Brain microvascular endothelial cell (primary cell): ENCODE measurements at regions not wholly inside any gene's neighbourhood (a gene's known extent, or its start where the extent isn't known, plus 50 kb on each side); places are given as distances from the start of the nearest gene placed in this dataset.

Experiments
- DNase-seq: peaks from one replicate; pipeline ENCODE4 v3.0.0-alpha.2; 2020
- H3K27ac ChIP-seq: fragments of 250-450 bp; sonication (Bioruptor Pico); 2 replicates; pipeline ENCODE4 v1.5.1; 2020; ENCODE audit warnings: mild to moderate bottlenecking, moderate library complexity
- H3K27me3 ChIP-seq: fragments of 250-450 bp; sonication (Bioruptor Pico); replicated peaks from 2 replicates; pipeline ENCODE4 v1.5.1; 2020; ENCODE audit warnings: mild to moderate bottlenecking
- H3K36me3 ChIP-seq: fragments of 250-450 bp; sonication (Bioruptor Pico); replicated peaks from 2 replicates; pipeline ENCODE4 v1.5.1; 2020; ENCODE audit warnings: mild to moderate bottlenecking
- H3K4me3 ChIP-seq: 2 replicates; pipeline ENCODE4 v1.5.1; 2011; ENCODE audit warnings: low read depth, mild to moderate bottlenecking, control low read depth, low read length, moderate library complexity
- in situ Hi-C: cut with HindIII; loops from 2 replicates; pipeline ENCODE4 v1.10.0; 2017; ENCODE audit warnings: low sequenced_read_pairs, low pct_ligation_motif_present
- TF ChIP-seq, protein P1 (sequence below): IDR thresholded peaks from 2 replicates; pipeline ENCODE4 v1.5.1; 2011; ENCODE audit warnings: low read depth, mild to moderate bottlenecking, moderate library complexity, low read length, control low read depth, inconsistent platforms; ENCODE audit errors: missing control alignments

DNA sequence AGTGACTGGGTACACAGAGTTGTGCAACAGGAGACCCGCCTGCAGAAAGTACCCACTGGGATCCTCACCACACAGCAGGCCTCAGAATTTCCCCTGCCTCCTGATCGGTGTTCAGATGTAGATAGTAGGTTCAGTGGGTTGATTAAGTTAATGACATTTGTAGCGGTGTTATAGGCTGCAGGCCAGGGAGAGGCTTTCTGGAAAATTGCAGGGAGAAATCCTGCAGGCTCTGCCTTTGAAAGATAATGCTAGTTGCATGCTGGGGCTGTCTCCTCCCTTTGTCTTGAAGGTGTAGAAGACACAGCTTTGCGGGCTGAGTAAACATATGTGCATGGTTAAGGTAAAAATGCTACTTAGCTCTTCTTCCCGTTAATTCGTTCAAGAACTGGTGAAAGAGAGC, 406.3 kb upstream of the RBFOX1 start:
- Histone ChIP-seq H3K36me3 (no peaks in the 10 kb centered on the region), H3K4me3 (no peak overlapping the region), H3K27ac (no peak overlapping the region), H3K27me3 (no peaks in the 10 kb centered on the region)
- TF ChIP-seq, protein P1, sequence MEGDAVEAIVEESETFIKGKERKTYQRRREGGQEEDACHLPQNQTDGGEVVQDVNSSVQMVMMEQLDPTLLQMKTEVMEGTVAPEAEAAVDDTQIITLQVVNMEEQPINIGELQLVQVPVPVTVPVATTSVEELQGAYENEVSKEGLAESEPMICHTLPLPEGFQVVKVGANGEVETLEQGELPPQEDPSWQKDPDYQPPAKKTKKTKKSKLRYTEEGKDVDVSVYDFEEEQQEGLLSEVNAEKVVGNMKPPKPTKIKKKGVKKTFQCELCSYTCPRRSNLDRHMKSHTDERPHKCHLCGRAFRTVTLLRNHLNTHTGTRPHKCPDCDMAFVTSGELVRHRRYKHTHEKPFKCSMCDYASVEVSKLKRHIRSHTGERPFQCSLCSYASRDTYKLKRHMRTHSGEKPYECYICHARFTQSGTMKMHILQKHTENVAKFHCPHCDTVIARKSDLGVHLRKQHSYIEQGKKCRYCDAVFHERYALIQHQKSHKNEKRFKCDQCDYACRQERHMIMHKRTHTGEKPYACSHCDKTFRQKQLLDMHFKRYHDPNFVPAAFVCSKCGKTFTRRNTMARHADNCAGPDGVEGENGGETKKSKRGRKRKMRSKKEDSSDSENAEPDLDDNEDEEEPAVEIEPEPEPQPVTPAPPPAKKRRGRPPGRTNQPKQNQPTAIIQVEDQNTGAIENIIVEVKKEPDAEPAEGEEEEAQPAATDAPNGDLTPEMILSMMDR: no peak
- DNase-seq: no peak
- in situ Hi-C loops: no loop called here

DNA sequence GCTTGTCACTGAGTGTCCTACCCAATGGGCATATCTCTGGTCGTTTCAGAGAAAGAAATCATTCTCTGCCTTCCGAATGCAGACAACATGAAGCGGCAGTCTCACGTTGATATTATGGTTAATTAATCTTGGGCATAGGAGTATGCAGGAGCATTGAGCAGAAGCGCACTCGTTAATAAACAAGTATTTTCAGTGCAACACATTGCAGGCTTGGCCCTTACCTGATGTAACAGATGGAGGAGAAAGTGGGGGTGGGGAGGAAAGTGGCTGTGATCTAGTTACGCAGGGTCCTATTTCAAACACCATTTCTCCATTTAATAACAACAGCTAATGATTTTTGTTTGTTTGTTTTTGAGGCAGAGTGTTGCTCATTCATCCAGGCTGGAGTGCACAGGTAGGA, 414.0 kb upstream of the RBFOX1 start:
- Histone ChIP-seq H3K27ac (no peak overlapping the region), H3K4me3 (no peak overlapping the region), H3K36me3 (no peaks in the 10 kb centered on the region), H3K27me3 (no peaks in the 10 kb centered on the region)
- TF ChIP-seq, protein P1: no peak
- in situ Hi-C loops: no loop called here
- no peak for DNase-seq

DNA sequence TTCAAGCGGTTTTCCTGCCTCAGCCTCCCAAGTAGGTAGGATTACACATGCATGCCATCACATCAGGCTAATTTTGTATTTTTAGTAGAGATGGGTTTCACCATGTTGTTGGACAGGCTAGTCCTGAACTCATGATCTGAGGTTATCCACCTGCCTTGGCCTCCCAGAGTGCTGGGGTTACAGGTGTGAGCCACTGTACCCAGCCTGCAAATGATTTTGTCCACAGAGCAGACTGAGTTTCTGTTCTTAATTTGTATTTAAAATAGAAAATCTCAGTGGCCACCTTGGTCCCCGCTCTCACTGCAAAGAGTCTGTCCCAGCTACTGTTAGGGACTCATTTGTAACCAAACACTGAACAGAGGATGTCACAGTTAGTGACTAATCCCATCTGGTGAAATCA, 415.7 kb upstream of the RBFOX1 start:
- H3K36me3 ChIP-seq: no peaks in the 10 kb centered on the region
- no peak overlapping the region for H3K27ac ChIP-seq
- DNase-seq: no peak
- no peaks in the 10 kb centered on the region for H3K27me3 ChIP-seq
- in situ Hi-C loops: no loop called here
- TF ChIP-seq, protein P1: no peak
- no peak overlapping the region for H3K4me3 ChIP-seq

DNA sequence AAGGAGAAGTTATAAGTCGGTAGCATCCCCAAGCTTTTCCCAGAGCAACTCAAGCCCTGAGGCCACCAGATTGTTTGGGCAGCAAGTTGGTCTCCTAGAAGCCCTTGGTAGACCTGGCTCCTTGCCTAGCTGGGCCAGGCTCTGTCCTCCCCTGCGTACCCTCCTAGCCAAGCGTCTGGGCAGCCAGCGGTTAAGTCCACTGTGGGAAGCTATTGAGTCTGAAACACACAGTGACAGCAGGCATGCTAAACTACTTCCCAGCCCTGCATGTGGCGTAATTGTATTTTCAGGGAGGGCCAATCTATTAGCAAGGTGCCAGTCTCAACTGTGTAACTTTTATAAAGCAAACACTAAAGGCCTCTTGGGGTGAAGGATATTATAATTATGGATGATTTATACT, 419.1 kb upstream of the RBFOX1 start:
- Histone ChIP-seq H3K4me3 (no peak overlapping the region), H3K36me3 (no peaks in the 10 kb centered on the region), H3K27ac (no peak overlapping the region), H3K27me3 (no peaks in the 10 kb centered on the region)
- TF ChIP-seq, protein P1: no peak
- DNase-seq: no peak
- in situ Hi-C loops: no loop called here

DNA sequence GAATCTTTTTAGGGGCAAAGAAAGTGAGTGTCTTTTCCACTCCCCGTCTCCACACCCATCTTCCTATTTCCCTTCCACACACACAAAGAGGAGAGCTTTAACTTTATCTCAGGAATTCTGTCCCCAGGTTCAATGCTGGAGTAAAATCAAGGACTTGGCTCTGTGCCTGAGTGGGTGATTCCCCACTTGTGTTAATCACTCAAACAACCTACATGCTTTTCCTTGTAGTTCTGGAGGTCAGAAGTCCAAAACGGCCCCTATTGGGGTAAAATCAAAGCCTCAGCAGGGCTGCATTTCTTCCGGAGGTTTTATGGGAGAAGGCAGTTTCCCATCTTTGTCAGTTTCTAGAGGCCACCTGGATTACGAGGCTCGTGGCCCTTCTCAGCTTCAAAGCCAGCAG, 422.3 kb upstream of the RBFOX1 start:
- no peak for DNase-seq
- Histone ChIP-seq H3K27me3 (no peaks in the 10 kb centered on the region), H3K36me3 (no peaks in the 10 kb centered on the region), H3K4me3 (no peak overlapping the region), H3K27ac (no peak overlapping the region)
- in situ Hi-C loops: no loop called here
- TF ChIP-seq, protein P1: no peak

DNA sequence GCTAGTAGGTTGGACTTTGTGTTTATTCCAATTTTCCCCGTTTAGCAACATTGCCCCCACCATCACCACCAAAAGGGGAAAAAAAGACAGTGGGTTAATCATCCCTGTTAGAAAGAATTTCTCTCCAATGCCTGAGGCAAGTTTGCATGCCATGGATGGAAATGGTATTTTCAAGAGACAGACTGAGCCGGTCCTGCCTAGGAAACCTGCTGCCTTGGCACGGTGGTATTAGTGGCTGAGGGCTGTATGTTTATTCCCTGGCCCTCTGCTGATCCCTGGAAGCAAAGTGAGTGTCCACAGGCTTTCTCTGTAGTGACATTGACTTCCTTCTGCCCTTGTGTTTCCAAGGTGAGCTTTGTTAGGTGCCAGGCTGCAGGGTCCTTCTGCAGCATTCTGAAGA, 427.0 kb upstream of the RBFOX1 start:
- DNase-seq: no peak
- no peak overlapping the region for H3K27ac ChIP-seq
- H3K27me3 ChIP-seq: no peaks in the 10 kb centered on the region
- H3K36me3 ChIP-seq: no peaks in the 10 kb centered on the region
- H3K4me3 ChIP-seq: no peak overlapping the region
- TF ChIP-seq, protein P1: no peak
- in situ Hi-C loops: no loop called here
